ENCODE measurements at regions not wholly inside any gene's neighbourhood (a gene's known extent, or its start where the extent isn't known, plus 50 kb on each side); places are given as distances from the start of the nearest gene placed in this dataset.
A peak's percentile ranks its signal among the peaks of the same experiment; 100 is the strongest.

DNA sequence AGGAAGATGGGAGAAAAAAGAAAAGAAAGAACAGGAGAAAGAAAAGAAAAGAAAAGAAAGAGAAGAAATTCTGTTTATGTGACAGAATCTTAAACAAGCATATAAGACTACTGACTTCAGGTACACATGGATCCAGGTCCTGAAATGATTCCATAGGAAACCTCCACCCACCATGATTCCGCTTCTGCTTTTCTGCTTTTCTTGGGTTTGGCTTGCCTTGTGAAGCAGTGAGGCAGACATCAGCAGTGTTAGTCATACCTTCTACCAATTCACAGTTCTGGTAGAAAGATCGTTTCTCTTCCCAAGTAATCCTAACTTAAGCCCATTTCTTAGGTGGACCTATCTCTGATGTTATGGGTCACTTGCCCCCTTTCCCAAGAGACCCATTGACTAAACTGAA lies 660.1 kb upstream of the RBFOX1 start:
- no peak for DNase-seq (ENCODE audit: low spot score)

DNA sequence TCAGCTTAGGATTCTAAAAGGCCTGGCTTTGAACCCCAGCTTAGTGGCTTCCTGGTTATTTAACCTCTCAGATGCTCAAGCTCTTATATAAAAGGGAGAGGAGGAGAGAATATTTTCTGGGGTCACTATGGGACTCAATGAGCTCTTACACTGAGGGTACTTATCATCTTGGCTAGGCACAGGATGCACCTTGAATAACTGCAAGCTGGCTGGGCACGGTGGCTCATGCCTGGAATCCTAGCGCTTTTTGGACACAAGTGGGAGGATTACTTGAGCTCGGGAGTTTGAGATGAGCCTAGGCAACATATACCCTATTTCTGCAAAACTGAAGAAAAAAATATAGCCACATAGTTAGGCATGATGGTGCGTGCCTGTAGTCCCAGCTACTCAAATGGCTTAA lies 665.3 kb upstream of the RBFOX1 start:
- DNase-seq (ENCODE audit: low spot score), result no peak

DNA sequence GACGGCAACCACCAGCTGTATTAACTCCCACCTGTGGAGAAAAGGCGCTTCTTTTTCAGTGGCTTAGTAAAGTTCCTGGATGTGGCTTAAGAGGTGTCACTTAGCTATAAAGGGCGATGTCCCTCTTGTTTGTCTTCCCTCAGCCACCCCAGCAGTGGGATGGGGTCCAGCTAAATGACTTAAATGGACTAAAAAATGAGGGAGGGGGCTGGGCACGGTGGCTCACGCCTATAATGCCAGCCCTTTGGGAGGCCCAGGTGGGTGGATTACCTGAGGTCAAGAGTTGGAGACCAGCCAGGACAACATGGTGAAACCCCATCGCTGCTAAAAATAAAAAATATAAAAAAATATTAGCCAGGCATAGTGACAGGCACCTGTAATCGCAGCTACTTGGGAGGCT lies 667.5 kb upstream of the RBFOX1 start:
- no peak for DNase-seq (ENCODE audit: low spot score)

- no peak for DNase-seq (ENCODE audit: low spot score)
These were observed 669.0 kb upstream of the RBFOX1 start for GRCh38 chr16:6663668-6664067.

GRCh38 chr16:6656760-6657159 lies 675.9 kb upstream of the RBFOX1 start:
- DNase-seq (ENCODE audit: low spot score), result no peak

DNA sequence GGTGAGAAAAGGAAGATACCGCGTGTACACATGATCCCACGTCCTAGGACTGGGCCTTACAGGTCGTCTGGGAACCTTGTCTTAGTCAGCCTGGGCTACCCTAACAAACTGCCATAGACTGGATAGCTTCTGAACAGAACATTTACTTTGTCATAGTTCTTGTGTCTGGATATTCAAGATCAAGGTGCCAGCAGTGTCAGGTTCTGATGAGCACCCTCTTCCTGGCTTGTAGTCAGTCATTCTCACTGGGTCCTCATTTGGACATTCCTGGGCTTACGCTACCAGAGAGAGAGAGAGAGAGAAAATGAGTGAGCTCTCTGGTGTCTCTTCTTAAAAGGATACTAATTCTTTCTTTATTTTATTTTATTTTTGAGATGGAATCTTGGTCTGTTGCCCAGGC lies 685.8 kb upstream of the RBFOX1 start:
- no peak for DNase-seq (ENCODE audit: low spot score)

DNA sequence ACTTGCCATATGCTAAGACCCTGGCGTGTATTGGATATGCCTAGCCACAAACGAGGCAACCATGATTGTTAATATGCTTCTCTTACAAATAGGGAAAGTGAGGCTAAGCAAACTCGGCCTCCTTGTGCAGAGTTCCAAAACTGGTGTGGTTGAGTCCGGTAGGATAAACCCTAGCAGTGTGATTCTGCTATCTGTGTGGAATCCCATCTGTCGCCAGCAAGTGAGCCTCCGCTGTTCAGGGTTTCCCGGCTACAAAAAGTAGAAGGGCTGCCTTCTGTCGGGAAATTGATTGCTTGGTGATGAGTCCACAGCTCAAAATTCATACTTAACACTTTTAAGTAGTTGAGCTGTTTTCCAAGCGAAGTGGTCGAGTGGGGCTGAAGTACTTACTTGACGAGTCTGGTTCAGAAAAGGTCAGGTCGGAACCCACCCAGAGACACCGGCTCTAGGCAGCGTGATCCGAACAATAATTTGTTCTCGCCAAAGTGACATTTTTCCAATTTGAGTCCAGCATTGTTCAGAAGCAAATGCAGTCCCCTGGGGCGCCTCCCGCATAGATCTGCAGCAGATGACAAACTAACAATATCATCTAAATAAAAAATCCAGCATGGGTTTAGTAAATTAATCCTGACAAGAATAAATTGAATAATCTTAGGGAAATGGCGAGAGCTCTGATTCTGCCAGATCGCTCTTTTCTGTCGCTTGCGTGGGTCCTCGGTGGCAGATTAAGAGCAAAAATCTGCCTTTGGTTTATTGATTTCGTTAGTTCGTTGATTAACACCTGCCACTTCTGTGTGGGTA lies 686.7 kb upstream of the RBFOX1 start:
- DNase-seq (ENCODE audit: low spot score), result no peak

GRCh38 chr16:6644916-6645315 lies 687.7 kb upstream of the RBFOX1 start:
- no peak for DNase-seq (ENCODE audit: low spot score)

- peak; percentile 27 for DNase-seq (ENCODE audit: low spot score)
These were observed 689.5 kb upstream of the RBFOX1 start for GRCh38 chr16:6643080-6643686.

GRCh38 chr16:6642271-6642670 lies 690.4 kb upstream of the RBFOX1 start:
- DNase-seq (ENCODE audit: low spot score), result no peak

DNA sequence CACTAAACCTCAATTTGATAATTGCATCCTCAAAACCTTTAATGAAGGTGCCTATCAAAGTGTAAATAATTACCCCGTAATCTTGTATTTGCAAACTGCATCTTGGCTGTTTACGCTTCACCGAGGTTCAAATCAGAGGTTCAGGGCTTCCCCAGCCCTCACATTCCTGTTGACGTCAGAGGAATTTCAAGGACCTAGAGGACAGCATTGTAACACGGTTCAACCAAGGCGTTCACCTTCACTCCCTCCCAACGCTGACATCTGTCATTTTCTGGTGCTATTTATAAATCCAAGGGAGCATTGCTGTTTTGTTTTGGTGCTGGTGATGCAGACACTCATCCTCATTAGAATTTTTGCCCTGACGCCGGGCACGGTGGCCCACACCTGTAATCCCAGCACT lies 691.6 kb upstream of the RBFOX1 start:
- no peak for DNase-seq (ENCODE audit: low spot score)

- DNase-seq (ENCODE audit: low spot score), result no peak
These were observed 696.2 kb upstream of the RBFOX1 start for GRCh38 chr16:6636457-6636856.

- DNase-seq (ENCODE audit: low spot score), result no peak
These were observed 698.5 kb upstream of the RBFOX1 start for GRCh38 chr16:6634151-6634550.

DNA sequence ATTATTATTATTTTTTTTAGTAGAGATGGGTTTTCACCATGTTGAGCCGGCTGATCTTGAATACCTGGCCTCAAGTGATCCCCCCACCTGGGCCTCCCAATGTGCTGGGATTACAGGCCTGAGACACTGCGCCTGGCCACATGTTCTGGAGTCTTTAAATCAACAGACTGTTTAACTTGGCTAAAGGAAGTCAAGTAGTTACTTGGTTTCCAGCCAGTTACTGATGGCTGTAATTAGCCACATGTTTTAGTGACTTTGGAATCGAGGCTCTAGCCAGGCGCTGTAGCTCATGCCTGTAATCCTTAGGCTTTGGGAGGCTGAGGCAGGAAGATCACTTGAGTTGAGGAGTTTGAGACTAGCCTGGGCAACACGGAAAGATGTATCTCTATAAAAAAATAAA lies 699.2 kb upstream of the RBFOX1 start:
- no peak for DNase-seq (ENCODE audit: low spot score)

DNA sequence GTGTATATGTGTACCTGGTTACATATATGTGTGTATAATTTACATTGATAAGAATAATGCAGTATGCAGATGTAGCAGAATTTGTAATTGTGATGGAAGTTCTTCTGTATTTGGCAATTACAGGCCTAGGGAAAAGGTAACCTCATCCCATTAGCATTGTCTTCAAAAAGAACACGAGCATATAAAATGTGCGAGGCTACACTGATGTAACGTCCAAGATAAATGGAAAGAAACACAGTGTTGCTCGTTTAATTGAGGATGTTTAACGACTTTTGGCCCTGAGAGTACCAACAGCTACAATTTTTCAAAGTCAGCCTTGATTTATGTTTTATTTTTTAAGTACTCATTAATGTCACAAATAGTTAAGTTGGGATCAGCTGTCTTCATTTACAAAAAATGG lies 703.5 kb upstream of the RBFOX1 start:
- no peak for DNase-seq (ENCODE audit: low spot score)

GRCh38 chr16:6625606-6626005 lies 707.0 kb upstream of the RBFOX1 start:
- no peak for DNase-seq (ENCODE audit: low spot score)

DNA sequence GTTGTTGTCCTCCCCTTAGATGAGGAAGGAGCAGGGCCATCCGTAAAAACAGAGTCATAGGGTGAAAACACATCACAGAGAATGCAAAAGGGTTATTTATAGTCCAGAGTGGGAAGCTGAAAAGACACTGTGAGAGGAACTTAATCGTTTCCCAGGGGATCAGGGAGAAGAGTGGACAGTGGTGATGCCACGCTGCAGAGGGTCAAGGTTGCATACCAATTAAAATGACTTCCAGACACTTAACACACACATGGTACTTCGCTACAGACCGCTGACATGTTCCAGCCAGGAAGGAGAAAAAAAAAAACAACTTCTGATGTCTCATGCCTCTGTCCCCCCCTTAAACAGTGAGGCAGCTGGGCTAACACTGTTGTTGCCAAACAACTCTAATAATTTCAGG lies 713.8 kb upstream of the RBFOX1 start:
- DNase-seq (ENCODE audit: low spot score), result no peak

DNA sequence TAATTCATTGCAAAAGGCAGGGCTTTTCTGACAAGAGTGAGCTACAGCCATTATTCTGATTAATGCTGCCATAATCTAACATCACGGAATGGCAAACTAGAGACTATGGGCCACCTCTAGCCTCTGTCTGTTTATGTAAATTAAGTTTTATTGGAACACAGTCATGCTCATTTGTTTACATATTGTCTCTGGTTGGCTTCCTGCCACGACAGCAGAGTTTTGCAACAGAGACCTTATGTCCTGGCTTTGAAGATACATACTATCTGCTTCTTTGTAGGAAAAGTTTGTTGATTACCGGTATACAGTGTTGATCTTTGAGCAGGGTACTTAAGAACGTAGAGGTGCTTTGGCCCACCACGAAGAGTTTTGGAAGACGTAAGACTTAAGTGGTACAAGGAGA lies 715.9 kb upstream of the RBFOX1 start:
- DNase-seq (ENCODE audit: low spot score), result peak; percentile 39

DNA sequence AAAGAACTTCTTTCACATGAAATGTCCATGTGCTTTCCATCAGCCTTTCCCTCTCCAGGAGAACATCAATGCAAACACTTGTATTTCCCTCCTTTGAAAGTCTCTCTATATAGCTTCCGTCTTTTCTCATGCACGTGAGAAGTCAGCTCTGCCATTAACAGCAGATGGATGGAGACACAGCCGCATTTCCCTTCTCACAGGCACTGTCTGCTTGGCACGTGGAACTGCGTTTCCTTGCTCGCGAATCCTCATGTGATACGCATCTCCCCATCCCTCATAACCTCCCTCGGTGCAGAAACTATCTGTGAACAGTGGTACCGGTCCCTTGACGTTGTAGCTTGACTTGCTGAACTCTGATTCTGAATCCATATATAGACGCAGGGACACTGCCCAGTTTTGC lies 717.0 kb upstream of the RBFOX1 start:
- DNase-seq (ENCODE audit: low spot score), result no peak

DNA sequence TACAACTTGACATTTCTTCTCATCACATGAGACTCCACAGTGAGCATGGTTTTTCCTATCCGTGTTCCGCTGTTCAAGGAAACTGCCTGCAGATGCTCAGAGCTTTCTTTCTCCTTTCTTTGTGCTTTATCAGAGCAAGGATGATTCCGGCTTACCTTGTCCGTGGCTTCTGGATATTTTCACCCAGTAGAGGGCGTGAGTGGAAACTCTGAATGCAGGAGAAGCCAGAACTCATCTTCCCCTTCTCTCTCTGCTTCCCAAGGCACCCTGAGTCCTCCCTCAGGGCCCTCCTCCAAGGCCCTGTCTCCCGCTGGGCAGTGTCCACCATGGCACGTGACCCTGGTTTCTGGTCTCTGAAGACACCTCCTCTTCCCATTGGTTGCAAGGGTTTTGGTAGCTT lies 721.1 kb upstream of the RBFOX1 start:
- DNase-seq (ENCODE audit: low spot score), result no peak

DNA sequence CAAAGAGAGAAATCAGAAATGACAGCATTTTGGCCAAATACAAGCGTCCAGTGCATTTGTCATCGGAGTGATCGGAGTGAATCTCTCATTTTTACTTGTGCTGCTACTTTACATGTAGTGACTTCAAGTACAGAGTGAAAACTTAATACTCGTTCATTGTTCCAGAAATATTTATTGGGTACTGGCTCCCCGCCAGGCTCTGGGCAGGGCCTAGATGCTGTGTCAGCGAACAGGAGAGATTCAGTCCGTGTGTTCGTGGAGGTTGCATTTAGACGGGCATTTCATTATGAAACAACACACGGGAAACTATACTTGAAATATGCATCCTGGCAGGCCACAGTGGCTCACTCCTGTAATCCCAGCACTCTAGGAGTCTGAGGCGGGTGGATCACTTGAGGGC lies 727.2 kb upstream of the RBFOX1 start:
- DNase-seq (ENCODE audit: low spot score), result no peak

DNA sequence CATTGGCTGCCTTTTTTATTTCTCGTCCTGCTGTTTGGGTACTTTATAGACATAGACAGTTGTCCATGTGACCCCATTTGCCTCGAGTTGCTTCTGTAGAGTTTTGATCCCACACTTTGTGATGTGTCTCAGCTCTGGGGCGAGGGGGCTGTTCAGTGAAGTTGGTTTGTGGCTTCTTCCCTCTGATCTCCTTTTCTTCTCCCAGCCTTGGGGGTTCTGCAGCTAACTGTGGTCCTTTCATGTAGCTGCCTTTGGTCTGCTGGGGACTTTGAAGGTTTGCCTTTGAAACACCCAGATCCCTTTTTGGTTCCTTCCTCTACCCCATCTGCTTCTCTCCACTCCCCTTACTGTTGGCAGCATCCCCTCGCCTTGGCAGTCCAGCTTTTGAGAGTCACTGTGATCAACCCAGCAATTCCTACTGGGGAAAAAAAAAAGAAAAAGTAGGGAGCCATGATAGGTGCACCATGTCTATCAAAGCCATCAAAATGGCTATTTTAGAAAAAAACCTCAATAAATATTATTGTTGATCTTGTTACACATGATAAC lies 728.8 kb upstream of the RBFOX1 start:
- DNase-seq (ENCODE audit: low spot score), result no peak

- DNase-seq (ENCODE audit: low spot score), result no peak
These were observed 730.2 kb upstream of the RBFOX1 start for GRCh38 chr16:6602405-6602804.

GRCh38 chr16:6600167-6600566 lies 732.5 kb upstream of the RBFOX1 start:
- no peak for DNase-seq (ENCODE audit: low spot score)
